Parathyroid adenoma (tissue), 2 donors: ENCODE measurements at regions not wholly inside any gene's neighbourhood (a gene's known extent, or its start where the extent isn't known, plus 50 kb on each side); places are given as distances from the start of the nearest gene placed in this dataset.
"Not testable (repeated sequence)": the region's sequence is repeated elsewhere in the genome, so short reads cannot be mapped to it uniquely, and the experiment has no call there.

ENCODE experiments used
- H2AFZ ChIP-seq: fragments of 300-600 bp; sonication (generic); one replicate; pipeline ENCODE4 v1.7.0; 2017; ENCODE audit warnings: antibody characterized with exemption, mild to moderate bottlenecking
- H3K27ac ChIP-seq: fragments of 300-600 bp; sonication (generic); one replicate; pipeline ENCODE4 v1.7.0; 2017
- H3K27me3 ChIP-seq: fragments of 300-600 bp; sonication (generic); one replicate; pipeline ENCODE4 v1.7.0; 2017; ENCODE audit warnings: low read length; ENCODE audit not compliant: control insufficient read depth, insufficient read depth
- H3K36me3 ChIP-seq: fragments of 300-600 bp; sonication (generic); one replicate; pipeline ENCODE4 v1.7.0; 2017; ENCODE audit warnings: low read length; ENCODE audit not compliant: control insufficient read depth, insufficient read depth
- H3K4me1 ChIP-seq: fragments of 300-600 bp; sonication (generic); one replicate; pipeline ENCODE4 v1.7.0; 2017; ENCODE audit warnings: control low read depth
- H3K4me2 ChIP-seq: fragments of 300-600 bp; sonication (generic); one replicate; pipeline ENCODE4 v1.7.0; 2017; ENCODE audit warnings: low read length
- H3K4me3 ChIP-seq: fragments of 300-600 bp; sonication (generic); one replicate; pipeline ENCODE4 v1.7.0; 2017; ENCODE audit warnings: low read depth, low read length
- H3K79me2 ChIP-seq: fragments of 300-600 bp; sonication (generic); one replicate; pipeline ENCODE4 v1.7.0; 2017; ENCODE audit warnings: control low read depth
- H3K9ac ChIP-seq: fragments of 300-600 bp; sonication (generic); one replicate; pipeline ENCODE4 v1.7.0; 2017; ENCODE audit warnings: mild to moderate bottlenecking
- H3K9me3 ChIP-seq: fragments of 300-600 bp; sonication (generic); one replicate; pipeline ENCODE4 v1.7.0; 2017; ENCODE audit warnings: low read length; ENCODE audit not compliant: control insufficient read depth
- donor health status: primary hyperparathyroidism.

- not testable (repeated sequence) for H3K27ac ChIP-seq, H3K4me1 ChIP-seq, H3K9ac ChIP-seq, H2AFZ ChIP-seq, H3K27me3 ChIP-seq, H3K79me2 ChIP-seq, H3K4me3 ChIP-seq, H3K4me2 ChIP-seq, H3K36me3 ChIP-seq, H3K9me3 ChIP-seq
Measured at GRCh38 chr2:111497270-111497669, 376.6 kb downstream of the BCL2L11 start.

DNA sequence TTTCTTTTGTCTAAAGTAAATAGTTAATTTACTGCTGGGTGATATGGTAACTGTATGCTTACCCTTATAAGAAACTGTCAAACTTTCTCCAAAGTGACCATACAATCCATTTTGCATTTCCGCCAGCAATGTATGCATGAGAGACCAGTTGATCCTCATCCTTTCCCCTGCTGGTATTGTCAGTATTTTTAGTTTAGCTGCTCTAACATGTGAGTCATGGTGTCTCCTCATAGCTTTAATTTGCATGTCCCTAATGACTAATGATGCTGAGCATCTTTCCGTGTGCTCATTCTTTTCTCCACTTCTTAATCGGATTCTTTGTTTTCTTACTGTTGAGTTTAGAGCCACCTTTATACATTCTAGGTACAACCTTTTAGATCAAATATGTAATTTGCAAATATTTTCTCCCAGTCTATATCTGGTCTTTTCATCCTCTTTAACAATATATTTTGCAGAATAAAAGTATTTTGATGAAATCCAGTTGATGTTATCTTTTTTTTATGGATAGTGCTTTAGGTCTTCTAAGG, 379.9 kb downstream of the BCL2L11 start:
- not testable (repeated sequence) for H3K27ac ChIP-seq, H3K27me3 ChIP-seq, H3K79me2 ChIP-seq, H3K9ac ChIP-seq, H3K4me1 ChIP-seq, H3K36me3 ChIP-seq, H2AFZ ChIP-seq, H3K4me2 ChIP-seq, H3K9me3 ChIP-seq, H3K4me3 ChIP-seq

DNA sequence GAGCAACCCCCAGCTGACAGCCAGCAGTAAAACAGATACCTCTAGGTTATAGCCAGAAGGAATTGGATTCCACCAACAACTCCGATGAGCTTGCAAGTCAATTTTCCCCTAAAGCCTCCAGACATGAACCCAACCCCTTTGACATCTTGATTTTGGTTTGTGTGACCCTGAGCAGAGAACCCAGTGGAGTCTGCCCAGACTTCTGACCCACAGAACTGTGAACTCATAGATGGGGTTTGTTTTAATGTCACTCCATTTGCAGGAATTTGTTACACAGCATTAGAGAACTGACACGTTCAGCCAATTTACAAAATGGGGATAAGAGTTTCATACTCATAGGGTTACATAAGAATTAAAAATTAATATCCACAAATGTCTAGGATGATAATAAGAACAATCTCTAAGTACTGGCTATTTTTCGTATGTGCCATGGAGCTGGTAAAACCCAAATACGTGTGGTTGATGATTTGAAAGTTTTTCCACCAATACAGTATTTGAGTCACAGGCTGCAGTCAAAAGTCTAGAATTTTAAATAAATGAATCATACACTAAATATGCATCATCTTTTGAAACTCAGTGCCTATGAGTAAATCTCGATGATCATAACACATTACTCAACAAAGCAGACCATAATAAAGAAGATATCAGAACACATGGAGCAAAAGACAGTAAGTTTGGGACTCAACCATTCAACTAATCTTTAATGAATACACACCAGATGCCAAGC, 380.0 kb downstream of the ANAPC1 start:
- not testable (repeated sequence) for H3K4me1 ChIP-seq, H3K4me3 ChIP-seq, H3K27ac ChIP-seq, H3K4me2 ChIP-seq, H3K79me2 ChIP-seq, H3K36me3 ChIP-seq, H3K9ac ChIP-seq, H3K9me3 ChIP-seq, H3K27me3 ChIP-seq, H2AFZ ChIP-seq

DNA sequence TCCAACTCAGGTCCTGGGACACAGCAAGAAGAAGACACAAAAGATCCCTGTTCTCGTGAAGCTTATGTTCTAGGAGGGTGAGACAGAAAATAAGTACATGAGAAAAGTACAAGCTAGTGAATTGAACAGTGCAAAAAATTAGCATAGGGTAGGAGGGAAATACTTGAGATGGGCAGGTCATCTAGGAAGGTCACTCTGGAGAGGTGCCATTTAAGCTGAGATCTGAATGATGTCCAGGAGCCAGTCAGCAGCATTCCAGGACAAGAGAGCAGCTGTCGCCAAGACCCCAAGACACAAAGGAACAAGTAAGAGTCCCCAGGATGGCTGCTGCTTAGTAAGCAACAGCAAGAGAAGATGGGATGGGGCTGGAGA, 379.4 kb downstream of the ANAPC1 start:
- H3K4me1 ChIP-seq, H3K36me3 ChIP-seq, H3K27ac ChIP-seq, H3K9ac ChIP-seq, H3K9me3 ChIP-seq, H3K4me2 ChIP-seq, H3K27me3 ChIP-seq, H2AFZ ChIP-seq, H3K4me3 ChIP-seq, H3K79me2 ChIP-seq: not testable (repeated sequence)

- H3K9ac ChIP-seq, H2AFZ ChIP-seq: not testable (repeated sequence)
Measured at GRCh38 chr2:111505267-111505666, 378.7 kb downstream of the ANAPC1 start.

DNA sequence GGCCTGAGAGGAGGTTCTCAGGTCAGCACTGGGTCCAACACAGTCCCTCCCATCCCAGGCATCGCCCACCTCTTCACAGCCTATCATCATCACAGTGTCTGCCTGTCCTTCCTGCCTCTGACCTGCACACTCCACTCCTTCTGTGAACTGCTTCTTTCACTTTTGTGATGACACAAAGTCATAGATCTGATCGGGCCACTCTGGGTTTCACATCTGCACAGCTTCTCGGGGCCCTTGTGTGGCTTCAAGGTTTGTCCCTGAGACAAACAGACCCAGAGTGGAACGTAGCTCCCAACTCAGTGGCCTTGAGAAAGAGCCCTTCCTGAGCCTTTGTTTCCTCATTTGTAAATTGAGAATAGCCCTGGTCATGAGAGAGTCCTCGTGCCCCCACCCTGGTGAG, 377.1 kb downstream of the ANAPC1 start:
- H3K27me3 ChIP-seq, H3K4me3 ChIP-seq, H2AFZ ChIP-seq, H3K27ac ChIP-seq, H3K79me2 ChIP-seq, H3K9ac ChIP-seq, H3K4me1 ChIP-seq, H3K36me3 ChIP-seq, H3K4me2 ChIP-seq, H3K9me3 ChIP-seq: not testable (repeated sequence)

More at GRCh38 chr2:111505267-111505666, 378.7 kb downstream of the ANAPC1 start:
- not testable (repeated sequence) for H3K4me2 ChIP-seq, H3K79me2 ChIP-seq, H3K27me3 ChIP-seq, H3K4me1 ChIP-seq, H3K4me3 ChIP-seq, H3K27ac ChIP-seq, H3K36me3 ChIP-seq, H3K9me3 ChIP-seq

DNA sequence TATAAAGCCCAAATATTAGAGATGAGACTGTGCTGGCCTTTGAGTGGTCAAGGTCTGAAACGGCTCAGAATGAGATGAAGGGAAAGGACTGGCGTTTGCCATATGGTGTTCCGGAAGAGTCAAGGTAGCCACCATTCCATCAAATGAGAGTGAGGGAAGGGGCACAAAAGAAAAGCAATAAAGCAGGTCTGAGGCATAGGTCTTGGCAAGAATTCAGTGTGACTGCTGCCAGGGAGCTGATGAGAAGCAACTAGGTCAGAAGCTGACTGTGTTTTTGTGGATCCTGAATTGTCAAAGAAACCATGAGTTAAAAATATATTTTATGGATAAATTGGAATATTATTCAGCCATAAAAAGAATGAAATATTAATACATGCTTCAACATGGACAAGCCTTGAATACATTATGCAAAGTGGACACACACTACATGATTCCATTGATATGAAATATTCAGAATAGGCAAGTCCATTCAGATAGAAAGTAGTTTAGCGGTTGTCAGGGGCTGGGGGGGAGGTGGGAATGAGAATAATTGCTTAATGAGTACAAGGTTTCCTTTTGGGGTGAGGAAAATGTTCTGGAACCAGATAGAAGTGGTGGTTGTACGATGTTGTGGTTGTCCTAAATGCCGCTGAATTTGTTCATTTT, 374.6 kb downstream of the ANAPC1 start:
- H3K27me3 ChIP-seq, H3K9ac ChIP-seq, H2AFZ ChIP-seq: not testable (repeated sequence)

DNA sequence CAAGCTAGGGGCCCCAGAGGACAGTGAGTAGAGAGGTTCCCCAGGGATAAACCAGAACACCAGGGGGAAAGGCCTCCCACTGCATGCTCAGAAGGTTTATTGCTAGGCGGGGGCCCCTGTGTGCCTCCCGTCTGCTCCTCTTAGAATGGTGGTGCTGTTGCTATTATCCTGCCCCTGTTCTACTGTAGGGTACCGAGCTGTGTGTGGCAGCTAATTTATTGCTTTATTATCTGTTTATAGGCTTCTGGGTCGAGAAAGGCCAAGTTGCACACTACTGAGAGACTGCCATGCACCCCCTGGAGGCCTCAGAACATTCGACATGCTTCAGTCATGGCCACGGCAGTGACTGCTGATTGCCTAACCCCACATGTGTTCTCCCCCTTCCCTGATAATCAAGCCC, 373.6 kb downstream of the ANAPC1 start:
- not testable (repeated sequence) for H3K27me3 ChIP-seq, H3K4me1 ChIP-seq, H3K27ac ChIP-seq, H3K36me3 ChIP-seq, H3K4me3 ChIP-seq, H3K79me2 ChIP-seq, H2AFZ ChIP-seq, H3K9me3 ChIP-seq, H3K4me2 ChIP-seq, H3K9ac ChIP-seq

More for the DNA sequence above, 374.6 kb downstream of the ANAPC1 start:
- not testable (repeated sequence) for H3K4me2 ChIP-seq, H3K79me2 ChIP-seq, H3K4me1 ChIP-seq, H3K27ac ChIP-seq, H3K9me3 ChIP-seq, H3K36me3 ChIP-seq, H3K4me3 ChIP-seq

GRCh38 chr2:111511062-111511461, 372.9 kb downstream of the ANAPC1 start:
- H3K9ac ChIP-seq, H3K79me2 ChIP-seq, H2AFZ ChIP-seq, H3K27ac ChIP-seq, H3K9me3 ChIP-seq, H3K4me3 ChIP-seq, H3K4me1 ChIP-seq, H3K36me3 ChIP-seq, H3K4me2 ChIP-seq, H3K27me3 ChIP-seq: not testable (repeated sequence)

- not testable (repeated sequence) for H3K4me2 ChIP-seq, H3K4me3 ChIP-seq, H3K27ac ChIP-seq, H3K4me1 ChIP-seq, H3K9ac ChIP-seq, H3K9me3 ChIP-seq, H2AFZ ChIP-seq, H3K27me3 ChIP-seq, H3K36me3 ChIP-seq, H3K79me2 ChIP-seq
Measured at GRCh38 chr2:111512378-111512777, 371.6 kb downstream of the ANAPC1 start.

DNA sequence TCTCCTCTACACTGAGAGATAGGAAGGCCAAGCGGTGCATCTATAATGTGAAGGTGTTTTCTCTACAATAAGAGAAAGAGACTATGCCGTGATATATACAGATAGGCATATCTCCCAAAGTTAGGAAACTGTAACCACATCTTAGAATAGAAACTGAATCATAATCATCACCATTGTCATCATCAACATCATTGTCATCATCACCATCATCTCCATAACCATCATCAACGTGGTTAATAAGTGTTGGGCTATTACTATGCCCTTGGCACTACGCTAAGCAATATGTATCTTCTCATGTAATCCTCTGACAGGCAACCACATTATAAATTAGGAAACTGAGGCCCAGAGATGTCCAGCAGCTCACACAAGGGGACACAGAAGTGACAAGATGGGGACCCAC, 369.9 kb downstream of the ANAPC1 start:
- not testable (repeated sequence) for H3K4me3 ChIP-seq, H3K9ac ChIP-seq, H3K4me1 ChIP-seq, H3K9me3 ChIP-seq, H3K79me2 ChIP-seq, H3K4me2 ChIP-seq, H2AFZ ChIP-seq, H3K27me3 ChIP-seq, H3K27ac ChIP-seq, H3K36me3 ChIP-seq
